Hepatocyte (in vitro differentiated cells): ENCODE measurements at regions not wholly inside any gene's neighbourhood (a gene's known extent, or its start where the extent isn't known, plus 50 kb on each side); places are given as distances from the start of the nearest gene placed in this dataset.

Experiments
- EZH2 ChIP-seq: fragments of 200-600 bp; sonication (generic); IDR thresholded peaks from 2 replicates; pipeline ENCODE4 v1.6.1; 2016; ENCODE audit warnings: antibody characterized with exemption, mild to moderate bottlenecking, borderline replicate concordance
- EZH2phosphoT487 ChIP-seq: fragments of 200-600 bp; sonication (generic); IDR thresholded peaks from one replicate; pipeline ENCODE4 v1.6.1; 2018; ENCODE audit warnings: antibody characterized with exemption, mild to moderate bottlenecking, low read depth, moderate library complexity; ENCODE audit not compliant: unreplicated experiment, severe bottlenecking
- TF ChIP-seq, protein P1 (sequence below): fragments of 200-600 bp; sonication (generic); IDR thresholded peaks from 2 replicates; pipeline ENCODE4 v1.5.1; 2016; ENCODE audit warnings: antibody characterized with exemption, mild to moderate bottlenecking; ENCODE audit not compliant: poor library complexity

DNA sequence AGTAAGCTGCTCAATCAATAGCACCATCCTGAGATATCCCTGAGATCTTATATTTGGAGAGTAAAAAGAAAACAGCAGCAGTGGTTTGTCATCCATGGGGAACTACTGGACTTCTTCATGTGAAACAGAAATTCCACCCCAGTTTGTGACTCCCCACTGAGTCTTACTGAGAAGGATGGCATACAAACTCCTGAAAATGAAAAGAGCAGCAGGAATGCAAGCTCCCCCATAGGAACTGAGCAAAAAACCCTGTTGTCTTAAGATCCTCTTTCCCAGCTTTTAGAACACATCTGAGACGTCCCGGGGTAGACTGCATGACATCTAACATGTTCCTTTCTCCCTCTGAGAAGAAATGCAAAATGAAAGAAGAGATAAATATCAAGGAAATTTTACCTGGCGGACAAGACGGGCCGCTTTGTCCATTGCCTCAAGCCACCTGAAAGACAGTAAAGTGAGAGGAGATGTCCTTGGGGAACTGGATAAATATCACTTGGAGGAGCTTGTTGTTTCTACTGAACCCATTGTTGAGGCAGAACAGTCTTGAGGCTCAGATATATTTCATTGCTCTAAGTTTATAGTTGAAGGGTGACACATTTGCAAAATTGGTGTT, 117.1 kb downstream of the NUDT12 start:
- TF ChIP-seq, protein P1, sequence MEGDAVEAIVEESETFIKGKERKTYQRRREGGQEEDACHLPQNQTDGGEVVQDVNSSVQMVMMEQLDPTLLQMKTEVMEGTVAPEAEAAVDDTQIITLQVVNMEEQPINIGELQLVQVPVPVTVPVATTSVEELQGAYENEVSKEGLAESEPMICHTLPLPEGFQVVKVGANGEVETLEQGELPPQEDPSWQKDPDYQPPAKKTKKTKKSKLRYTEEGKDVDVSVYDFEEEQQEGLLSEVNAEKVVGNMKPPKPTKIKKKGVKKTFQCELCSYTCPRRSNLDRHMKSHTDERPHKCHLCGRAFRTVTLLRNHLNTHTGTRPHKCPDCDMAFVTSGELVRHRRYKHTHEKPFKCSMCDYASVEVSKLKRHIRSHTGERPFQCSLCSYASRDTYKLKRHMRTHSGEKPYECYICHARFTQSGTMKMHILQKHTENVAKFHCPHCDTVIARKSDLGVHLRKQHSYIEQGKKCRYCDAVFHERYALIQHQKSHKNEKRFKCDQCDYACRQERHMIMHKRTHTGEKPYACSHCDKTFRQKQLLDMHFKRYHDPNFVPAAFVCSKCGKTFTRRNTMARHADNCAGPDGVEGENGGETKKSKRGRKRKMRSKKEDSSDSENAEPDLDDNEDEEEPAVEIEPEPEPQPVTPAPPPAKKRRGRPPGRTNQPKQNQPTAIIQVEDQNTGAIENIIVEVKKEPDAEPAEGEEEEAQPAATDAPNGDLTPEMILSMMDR: no peak
- TF ChIP-seq EZH2 (no peak), EZH2phosphoT487 (no peak)
